Suppressor macrophage treated with lipopolysaccharide for 4 hours (primary cell): ENCODE measurements at regions not wholly inside any gene's neighbourhood (a gene's known extent, or its start where the extent isn't known, plus 50 kb on each side); places are given as distances from the start of the nearest gene placed in this dataset.

ENCODE experiments used
- DNase-seq: peaks from one replicate; pipeline ENCODE4 v3.0.0-alpha.2; 2020

DNA sequence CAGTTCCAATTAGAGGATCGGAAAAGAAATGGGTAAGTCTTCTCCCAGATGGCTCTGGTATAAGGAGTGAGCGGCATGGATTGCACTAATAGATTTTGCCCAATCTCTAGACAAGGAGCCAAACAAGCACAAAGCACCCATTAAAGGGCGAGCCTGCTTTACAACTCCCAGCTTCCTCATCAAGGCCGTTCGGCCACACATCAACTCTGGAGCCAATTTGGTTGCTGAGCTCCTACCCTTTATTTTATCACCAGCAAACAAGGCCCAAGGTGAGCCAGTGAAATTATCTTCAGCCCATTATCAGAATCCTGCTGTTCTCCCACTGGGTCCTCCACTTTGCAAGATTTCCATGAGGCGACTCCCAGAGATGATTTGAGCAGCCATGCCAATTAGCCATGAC, 292.2 kb upstream of the NPVF start:
- DNase-seq, result no peak

DNA sequence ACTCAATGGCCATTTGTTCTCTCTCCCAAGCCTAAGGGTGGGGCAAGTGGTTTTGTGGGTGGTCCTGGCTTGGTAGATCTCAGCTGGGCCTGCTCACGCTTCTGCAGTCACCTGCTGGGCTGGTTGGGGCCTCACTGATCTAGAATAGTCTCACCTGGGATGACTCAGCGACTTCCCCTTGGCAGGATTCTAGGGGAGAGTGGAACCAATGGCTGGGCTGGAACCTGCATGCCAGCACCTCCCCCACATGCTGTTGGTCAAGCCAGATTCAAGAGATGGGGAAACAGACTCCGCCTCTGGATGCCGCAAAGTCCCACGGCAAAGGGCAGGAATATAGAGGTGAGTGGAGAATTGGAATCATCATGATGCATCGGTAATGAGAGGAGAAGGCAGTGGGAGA, 292.9 kb upstream of the NPVF start:
- DNase-seq, result no peak

DNA sequence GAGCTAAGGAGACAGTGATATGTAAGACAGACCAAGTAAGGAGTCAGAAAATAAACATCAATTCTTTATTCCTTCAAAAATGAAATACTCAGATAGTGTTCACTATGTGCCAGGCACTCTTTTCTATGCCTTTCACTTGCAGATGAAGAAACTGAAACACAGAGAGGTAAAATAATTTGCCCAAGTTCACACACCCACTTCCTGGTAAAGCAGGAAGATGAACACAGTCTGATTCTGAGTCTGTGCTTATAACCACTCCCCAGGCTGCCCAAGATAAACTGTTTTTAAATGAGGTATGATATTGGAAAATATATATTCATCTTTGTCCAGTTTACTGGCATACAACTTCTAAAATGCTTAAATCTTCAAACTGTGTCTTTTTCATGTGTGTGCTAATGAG, 294.4 kb upstream of the NPVF start:
- no peak for DNase-seq

DNA sequence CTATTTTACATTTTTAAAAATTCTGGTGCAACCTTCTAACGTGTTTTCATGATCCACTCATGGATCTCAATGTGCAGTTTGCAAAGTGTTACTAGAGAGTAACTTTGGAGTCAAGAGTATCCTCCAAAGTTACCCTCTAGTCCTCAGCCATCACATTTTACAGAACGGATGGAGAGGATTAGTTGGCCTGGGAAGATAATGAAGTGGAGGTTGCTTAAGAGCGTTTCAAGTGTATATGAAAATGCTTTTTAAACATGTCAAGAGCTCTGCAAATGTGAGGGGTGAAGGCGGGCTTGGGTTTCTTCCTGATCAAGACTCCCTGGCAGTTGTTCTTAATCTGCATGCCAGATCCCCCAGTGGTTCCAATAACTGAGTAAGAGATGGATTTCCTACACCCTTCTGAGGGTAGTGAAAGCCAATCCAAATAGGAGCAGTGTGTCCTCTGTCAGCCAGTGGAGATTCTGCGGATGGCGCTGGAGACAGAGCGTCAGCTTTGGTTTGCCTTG, 299.4 kb upstream of the NPVF start:
- no peak for DNase-seq

DNA sequence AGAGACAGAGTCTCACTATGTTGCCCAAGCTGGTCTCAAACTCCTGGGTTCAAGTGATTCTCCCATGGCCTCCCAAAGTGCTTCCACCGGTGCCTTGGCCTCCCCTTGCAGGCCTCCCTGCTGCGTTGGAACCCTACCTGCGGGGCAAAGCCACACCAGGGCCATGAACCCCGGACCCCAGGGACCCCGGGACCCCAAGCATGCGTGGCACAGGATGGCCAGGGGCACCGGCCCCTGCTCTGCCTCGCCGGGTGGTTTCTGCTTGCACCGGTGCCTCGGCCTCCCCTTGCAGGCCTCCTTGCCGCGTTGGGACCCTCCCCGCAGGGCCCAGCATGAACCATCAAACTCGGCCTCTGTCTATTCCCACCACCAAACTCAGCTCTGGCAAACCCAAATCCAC, 301.0 kb upstream of the NPVF start:
- DNase-seq, result no peak

DNA sequence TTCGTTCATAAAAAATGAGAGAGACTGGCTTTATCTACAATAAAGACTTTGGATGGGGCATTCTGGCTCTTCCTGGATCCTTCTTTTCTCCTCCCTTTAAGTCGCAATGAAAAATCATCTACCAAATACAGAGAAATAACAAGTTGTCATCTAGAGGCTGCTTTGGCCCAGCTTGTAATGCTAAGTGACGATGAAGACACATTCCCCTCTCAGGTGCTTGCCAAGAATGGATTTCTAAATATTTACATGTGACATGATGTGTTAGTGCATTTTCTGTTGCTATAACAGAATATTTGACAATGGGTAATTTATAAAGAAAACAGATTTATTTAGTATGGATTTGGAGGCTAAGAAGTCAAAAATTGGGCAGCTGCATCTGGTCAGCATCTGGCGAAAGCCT, 308.6 kb upstream of the NPVF start:
- DNase-seq, result no peak

DNA sequence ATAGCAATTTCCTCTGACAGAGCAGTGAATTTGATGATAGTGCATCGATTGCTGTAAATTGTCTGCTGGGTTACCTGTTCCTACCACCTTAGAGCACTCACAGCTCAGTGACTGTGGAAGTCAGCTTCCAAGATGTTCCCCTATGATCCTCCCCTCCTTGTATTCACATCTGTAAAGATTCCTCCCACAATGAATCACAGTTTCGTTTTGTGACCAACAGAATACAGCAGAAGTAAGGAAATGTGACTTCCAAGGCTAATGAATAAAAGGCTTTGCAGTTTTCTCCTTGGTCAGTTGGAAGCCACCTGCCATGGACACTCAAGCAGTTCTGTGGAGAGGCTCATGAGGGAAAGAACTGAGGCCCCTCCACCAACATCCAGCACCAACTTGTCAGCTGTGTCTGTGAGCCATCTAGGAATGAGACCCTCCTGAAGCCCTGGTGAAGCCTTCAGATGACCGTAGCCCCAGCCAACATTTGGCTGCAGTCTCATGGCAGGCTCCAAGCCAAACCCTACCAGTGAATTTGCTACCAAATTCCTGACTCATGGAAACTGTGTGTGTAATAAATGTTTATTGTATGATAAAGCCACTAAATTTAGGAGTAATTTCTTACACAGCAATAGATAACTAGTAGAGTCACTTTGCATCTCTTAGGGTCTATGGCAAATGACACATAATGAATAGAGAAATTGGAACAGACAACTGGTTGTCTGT, 309.5 kb upstream of the NPVF start:
- DNase-seq, result no peak

DNA sequence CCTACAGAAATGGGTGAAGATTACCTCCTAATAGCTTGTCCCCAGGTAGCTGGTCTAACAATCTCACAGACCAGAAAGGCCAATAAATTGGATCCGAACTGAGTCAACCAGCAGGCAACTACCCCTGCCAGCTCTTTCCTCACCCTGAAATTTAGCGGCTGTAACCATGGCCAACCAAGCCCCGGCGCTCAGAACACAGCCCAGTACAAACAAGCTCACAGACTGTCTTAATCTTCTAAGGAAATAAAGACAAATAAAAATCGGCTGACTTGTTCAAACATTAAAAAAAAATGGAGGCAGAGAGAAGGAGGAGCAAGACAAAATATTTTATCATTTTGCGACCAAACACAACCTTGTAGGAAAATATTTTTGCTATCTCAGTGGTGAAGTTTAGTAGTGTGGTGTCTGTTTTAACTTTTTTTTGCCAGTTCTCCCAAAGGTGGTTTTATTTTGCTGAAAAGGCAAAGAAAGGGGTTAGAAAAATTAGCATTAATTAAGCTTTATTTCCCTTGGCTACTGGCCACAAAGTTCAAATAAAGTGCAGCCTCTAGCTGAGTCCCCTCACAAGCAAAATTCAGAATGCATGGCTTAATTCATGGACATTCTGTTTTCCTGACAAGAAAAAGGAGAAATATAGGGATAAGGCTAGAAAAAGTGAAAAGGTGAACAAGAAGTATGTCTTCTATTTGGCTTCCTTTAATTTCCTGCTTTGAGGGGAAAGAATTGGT, 313.0 kb upstream of the NPVF start:
- no peak for DNase-seq

DNA sequence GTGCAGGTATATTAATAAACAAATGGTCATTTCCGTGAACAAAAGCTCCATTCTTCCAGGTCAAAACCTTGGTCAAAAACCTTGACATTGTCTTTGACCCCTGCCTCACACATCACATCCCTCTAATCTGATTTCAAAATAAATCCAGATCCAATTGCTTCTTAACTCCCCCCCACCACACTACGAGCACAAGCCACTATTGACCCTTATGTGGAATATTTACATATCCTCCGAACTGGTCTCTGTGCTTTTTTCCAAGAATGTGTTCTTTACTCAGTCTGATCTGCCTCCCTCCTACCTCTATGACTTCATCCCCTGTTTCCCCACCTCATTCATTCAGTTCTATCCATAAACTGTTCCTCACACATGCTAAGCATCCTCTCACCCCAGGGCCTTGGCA, 313.6 kb upstream of the NPVF start:
- no peak for DNase-seq

DNA sequence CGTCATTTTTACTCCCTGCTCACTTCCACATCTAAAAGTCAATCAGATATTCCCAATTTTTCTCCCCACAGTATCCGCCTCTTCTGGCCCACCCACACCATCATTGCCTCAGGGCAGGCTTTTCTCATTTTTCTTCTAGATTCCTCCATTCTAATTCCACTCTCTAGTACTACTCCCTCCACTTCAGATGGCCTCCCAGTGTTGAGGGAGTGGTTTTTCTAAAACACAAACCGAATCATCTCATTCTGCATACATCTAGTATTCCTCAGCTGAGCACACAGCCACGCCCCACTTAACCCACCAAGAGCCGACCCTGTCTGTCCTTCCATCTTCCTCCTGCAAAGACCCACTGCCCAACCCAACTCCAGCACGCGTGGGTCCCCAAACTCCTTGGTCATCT, 314.9 kb upstream of the NPVF start:
- no peak for DNase-seq

DNA sequence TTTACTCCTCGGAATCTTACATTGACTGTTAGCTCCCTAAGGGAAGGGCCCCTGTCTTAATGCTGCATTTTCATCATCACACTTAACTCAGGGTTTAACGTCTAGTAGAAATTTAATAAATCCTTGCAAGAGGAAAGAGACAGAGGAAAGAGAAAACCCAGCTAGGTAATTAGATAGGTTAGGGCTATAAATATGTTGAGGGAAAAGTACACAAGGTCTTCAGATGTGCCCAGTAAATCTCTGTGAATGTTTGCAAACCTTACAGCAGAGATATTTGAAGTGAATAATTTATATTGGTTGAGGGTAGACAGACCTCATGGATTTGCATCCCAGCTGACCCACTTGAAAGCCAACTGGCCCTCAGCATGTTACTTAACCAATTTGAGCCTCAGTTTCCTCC, 315.5 kb upstream of the NPVF start:
- no peak for DNase-seq

DNA sequence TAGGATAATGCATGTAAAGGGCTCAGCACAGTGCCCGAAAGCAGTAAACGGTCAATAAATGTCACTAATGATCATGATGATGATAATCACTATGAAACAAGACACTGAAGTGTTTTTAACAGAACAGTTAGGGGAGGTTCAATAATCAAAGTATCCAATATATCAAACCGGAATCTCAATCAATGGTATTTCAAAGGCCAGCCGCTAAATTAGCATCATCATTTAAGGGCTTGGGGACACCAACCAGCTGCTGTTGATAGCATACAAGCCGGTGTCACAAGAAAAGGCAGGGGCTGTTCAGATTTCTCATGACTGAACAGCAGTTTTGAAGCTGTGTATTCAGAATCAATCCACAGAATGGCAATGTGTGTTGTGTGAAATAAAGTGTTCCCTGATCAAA, 316.0 kb upstream of the NPVF start:
- DNase-seq, result no peak

DNA sequence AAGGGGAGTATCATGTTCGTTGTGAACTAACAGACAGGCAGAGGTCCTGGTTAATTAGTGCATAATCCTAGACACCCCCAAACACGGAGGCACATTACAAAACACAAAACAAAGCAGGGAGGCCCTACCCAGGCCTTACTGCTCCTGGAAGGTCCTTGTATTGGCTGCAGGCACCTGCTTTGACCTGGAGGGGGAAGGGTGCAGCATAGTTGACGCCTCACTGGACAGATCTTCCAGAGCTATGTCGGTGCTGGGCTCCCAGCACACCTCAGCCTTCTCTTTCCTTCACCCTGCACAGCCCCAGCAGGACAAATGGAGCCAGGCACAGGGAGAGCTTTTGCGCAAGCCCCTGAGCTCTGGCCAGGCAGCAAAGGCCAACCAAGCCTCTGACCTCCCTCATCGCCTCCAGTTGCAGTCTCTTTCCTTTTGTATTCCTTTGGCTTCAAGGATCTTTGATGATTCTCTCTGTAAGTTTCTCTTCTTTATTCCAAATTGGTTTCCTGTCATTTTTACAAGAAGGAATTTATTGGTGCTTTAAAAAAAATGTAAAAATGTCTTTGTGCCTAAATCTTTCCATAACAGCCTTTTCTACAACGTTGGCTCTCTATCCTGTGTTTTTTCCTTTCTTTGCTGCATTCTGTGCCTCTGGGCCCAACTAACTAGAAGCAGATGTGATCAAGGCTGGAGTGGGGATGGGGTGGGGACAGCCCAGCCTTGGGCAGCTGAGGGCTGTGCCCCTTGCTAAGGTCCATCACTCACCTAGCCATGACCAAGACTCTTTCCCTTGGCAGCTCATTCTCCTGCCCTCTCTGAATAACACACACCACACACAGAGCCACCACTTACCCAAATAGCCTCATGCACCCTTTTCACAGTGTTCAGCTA, 317.1 kb upstream of the NPVF start:
- no peak for DNase-seq

DNA sequence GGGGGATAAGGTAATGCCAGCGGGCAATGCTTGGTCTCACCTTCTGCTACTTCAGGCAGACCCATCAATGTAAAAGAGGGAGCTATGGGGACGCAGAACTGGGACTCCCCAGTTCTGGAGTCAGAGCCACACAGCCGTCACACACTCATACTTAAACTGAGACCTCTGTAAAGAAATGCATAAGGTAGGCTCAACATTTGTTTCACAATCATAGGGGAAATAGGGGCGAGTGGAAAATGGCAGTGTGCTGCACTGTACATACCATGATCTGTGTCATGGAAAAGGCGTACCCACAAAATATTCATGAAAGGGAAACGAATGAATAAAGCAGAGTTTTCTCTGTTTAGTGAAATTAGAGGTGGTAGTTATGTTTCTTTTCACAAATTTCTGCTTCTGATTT, 318.0 kb upstream of the NPVF start:
- no peak for DNase-seq

DNA sequence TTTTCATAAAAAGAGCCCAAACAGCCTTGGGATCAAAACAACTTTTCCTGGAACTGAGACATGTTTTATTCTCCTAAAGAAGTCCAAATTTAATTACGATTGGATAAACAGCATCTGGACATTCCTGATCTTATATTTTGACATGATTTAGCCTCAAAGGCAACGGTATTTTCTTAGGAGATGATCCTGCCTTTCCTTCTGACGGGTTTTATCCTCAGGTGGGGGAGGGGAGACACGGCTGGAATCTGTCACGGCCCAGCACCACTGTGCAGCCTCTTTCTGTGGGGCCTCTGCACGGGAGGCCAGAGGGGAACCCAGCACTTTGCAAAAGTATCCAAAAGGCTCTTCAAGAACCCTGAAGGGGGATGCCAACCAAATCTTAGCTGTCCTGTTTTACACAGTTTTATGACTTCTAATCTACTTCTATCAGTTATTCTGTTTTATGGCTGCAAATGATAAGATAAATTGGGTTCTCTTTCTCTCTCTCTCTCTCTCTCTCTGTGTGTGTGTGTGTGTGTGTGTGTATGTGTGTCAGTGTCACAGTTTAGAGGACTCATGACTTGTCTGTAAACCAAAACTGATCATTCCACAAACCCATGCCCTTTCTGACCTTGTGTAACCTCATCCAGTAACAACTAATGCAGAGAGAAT, 321.1 kb upstream of the NPVF start:
- DNase-seq, result no peak

DNA sequence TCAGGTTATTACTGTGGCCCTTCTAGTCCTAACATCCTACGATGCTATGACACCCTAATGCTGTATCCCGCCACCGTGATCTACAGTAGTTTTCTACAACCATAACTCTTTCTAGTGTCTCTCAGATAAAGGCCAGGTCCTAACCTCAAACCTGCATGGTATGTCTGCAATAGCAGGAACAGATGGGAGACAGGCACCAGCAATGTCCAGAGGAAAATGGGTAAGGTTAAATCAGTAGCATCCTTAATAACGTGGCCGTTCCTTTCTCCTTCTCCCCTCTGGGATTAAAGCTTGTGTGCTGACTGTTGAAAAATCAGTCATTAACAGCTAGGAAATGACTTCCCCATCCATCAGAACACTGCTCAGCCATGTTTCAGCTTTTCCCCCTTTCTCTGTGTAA, 321.9 kb upstream of the NPVF start:
- DNase-seq, result no peak

DNA sequence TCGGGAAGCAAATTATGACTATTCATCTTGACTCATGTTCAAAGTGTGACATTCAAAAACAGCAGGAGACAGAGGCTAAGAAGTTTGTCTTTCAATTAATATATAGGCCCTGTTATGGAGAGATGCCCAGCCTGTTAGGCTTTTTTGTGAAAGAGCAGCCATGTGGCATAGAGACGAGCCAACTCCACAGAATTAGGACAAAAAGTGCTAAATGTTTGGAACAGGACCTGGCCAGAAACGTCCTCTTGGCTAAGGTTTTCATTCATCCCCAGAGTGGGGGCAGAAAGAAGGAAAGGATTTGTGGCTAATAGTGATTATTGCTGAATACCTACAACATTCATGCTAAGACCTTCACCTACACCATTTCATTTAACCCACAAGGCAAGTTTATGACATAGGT, 324.7 kb upstream of the NPVF start:
- DNase-seq, result no peak

DNA sequence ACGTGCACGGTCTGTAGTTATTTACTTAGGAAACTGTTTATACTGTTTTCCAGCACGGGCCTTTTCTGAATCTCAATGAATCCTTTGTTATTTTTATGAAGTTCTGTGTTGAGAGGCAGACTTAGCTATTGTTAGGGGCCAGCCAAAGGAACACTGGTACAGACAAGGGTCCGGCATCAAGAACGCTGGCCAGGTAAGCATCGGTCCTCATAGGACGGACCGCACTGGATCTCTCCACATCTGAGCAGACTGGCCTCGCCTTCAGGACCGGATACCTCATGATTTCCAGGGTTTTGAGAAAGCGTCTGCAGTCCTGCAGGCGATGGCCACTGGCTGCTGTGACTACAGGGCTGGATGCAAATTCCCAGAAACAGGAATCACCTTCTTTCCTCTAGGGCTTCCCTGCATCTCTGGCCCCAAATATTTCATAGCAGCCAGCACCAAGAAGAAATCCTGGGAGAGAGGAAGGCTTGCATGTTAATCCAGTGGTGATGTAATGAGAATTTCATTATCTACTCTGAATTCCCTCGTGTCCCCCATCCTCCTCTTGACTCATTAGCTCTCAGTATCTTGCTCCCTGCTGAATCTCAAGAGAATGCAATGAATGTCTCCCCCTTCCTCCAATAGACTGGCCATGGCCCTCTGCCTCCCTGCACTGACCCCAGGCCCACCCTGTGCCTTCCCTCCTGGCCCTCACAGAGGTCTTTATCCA, 325.4 kb upstream of the NPVF start:
- DNase-seq, result no peak

DNA sequence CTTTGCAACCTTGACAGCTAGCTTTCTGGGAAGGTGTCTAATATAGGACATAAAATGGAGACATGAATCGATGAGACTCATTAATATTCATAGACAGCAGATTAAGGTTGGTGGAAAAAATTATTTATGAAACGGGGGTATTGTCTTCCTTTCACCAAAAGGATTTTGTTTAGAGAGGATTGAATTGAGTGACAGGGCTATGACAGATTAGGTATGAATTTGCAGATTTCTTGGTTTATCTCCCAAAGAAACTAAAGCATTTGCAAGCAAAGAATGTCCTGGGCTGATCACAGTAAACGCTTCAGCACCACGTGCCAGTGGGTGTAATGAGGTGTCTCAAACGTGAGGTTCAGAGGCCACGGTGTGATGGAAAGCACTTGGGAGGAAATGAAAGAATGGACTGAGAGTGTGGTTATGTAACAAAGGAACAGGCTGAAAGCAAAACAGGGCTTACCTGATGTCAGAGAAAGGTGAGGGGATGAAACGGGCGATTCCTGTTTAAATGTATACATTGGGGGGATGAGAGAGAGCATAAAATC, 329.2 kb upstream of the NPVF start:
- DNase-seq, result no peak

DNA sequence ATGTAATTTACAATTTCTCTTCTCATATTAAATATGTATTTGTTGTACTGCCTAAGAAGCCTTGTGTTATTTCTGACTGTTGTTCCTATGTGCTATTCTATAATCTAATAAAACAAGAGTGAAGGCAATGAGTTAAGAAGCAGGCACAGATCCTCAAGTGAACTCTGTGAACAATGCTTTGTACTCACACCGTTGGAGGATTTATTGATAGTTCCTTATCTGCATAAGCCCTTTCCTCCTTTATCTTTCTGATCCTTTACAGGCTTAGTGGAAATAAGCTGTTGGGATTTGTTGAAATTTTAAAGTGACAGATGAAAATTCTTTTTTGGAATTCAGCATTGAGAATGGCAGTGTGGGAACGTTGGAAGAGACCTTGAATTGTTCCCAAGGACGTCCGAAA, 329.6 kb upstream of the NPVF start:
- DNase-seq, result no peak

DNA sequence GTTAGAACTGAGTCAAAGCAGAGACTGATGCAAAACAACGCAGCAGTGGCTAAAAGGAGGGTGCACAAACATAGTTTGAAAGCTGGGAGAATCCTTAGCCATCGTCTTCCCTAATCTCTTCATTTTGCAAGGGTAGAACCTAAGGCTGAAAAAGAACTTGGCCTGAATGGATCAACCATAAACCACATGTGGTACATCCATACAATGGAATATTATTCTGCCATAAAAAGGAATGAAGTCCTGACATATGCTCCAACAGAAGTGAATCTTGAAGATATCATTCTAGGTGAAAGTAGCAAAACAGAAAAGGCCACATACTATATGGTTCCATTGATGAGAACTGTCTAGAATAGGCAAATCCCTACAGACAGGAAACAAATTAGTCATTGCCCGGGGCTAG, 330.3 kb upstream of the NPVF start:
- DNase-seq, result no peak
